ENCODE measurements at regions not wholly inside any gene's neighbourhood (a gene's known extent, or its start where the extent isn't known, plus 50 kb on each side); places are given as distances from the start of the nearest gene placed in this dataset.

DNA sequence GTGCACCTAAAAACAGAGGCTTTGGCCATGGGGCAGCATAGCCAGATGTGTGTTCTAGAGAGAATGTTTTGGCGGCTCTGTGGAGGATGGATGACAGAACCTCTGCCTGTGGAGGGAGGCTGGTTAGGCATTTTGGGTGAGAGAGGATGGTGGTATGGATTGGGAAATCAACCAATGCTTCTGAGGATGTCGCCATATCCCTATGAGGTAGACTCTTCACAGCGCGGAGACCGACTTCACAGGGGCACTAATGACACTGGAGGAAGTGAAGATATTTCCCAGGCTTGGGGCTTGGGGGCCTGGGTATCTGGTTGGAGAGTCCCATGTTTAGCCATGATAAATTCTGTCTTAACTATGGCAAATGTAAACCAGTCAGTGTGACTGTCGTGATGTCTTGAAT, 140.6 kb upstream of the KLF4 start:
- Histone ChIP-seq H3K4me1 (ENCODE audit: control insufficient read depth, insufficient read depth, low read length) (no peaks in the 10 kb centered on the region), H2BK120ac (ENCODE audit: low read depth, low read length) (no peak overlapping the region), H4K8ac (ENCODE audit: low read depth in 2 of 2, low read length in 2 of 2) (no peak overlapping the region), H3K56ac (ENCODE audit: extremely low read depth, insufficient read depth, low read length) (no peak overlapping the region), H3K27ac (ENCODE audit: insufficient read depth, low read length) (no peak overlapping the region), H3K14ac (replicated peaks; ENCODE audit: low read depth, low read length) (no peak overlapping the region), H4K5ac (ENCODE audit: low read depth, low read length) (no peak overlapping the region), H2BK20ac (ENCODE audit: low read depth, low read length) (no peak overlapping the region), H3K4me2 (ENCODE audit: low read depth, low read length) (no peak overlapping the region), H3K18ac (ENCODE audit: low read depth, low read length) (no peak overlapping the region), H3K9me3 (ENCODE audit: control insufficient read depth, insufficient read depth, low read length) (no peaks in the 10 kb centered on the region), H3K4me3 (ENCODE audit: insufficient read depth, low read depth, low read length) (no peak overlapping the region), H3K36me3 (ENCODE audit: control insufficient read depth, insufficient read depth, low read length) (no peaks in the 10 kb centered on the region), H2AFZ (replicated peaks; ENCODE audit: low read length, poor library complexity) (no peak overlapping the region), H2BK15ac (ENCODE audit: low read depth, low read length) (no peak overlapping the region), H3K27me3 (ENCODE audit: control insufficient read depth, insufficient read depth, low read length) (peaks cover 2% of the 10 kb centered on the region; the same call in 1 of the 2 replicates), H2BK5ac (ENCODE audit: low read depth, low read length, poor library complexity, severe bottlenecking) (no peak overlapping the region), H2AK5ac (ENCODE audit: low read depth, low read length) (no peak overlapping the region), H3K9me1 (ENCODE audit: insufficient read depth, low read length) (no peaks in the 10 kb centered on the region), H4K20me1 (ENCODE audit: insufficient read depth, low read length) (no peaks in the 10 kb centered on the region; the same call in 1 of the 2 replicates), H3K9ac (ENCODE audit: low read depth, low read length) (no peak overlapping the region), H3K79me1 (ENCODE audit: low read depth in 1 of 2, low read length in 2 of 2) (no peaks in the 10 kb centered on the region), H4K91ac (ENCODE audit: insufficient read depth, low read depth, low read length) (no peak overlapping the region), H2AK9ac (replicated peaks; ENCODE audit: low read depth, low read length, poor library complexity) (no peak overlapping the region), H3K4ac (ENCODE audit: low read depth, low read length) (no peak overlapping the region), H3K23ac (ENCODE audit: low read depth, low read length) (no peak overlapping the region)
- POLR2A ChIA-PET (ENCODE audit: unreplicated experiment), result no interaction called here
- WGBS, 2 experiments (ENCODE audit: extremely low coverage in 2 of 2, insufficient read length in 1 of 2), result 83% methylated on average over 5 of the region's 6 CpGs; no CpG with 5 or more reads in 1 of the 2 experiments
- in situ Hi-C loops (cut with MboI; ENCODE audit: low sequenced_read_pairs) (loop anchor here (10.0 kb wide), 1 partner anchor 645 kb away; no protein-coding TSS in a partner anchor), intact Hi-C loops (cut with micrococcal nuclease) (no loop called here), dilution Hi-C loops (cut with HindIII; ENCODE audit: low sequenced_read_pairs, unreplicated experiment) (no loop called here)
- TF ChIP-seq RFX5 (IDR thresholded peaks at IDR 0.05; ENCODE audit: low read depth, low read length) (no peak), POLR2A (IDR thresholded peaks at IDR 0.05; ENCODE audit: low read depth, low read length) (no peak), MAZ (IDR thresholded peaks at IDR 0.05; ENCODE audit: borderline replicate concordance, low read depth, low read length) (no peak), MAFK (IDR thresholded peaks at IDR 0.05; ENCODE audit: low read depth, low read length) (no peak), MXI1 (IDR thresholded peaks at IDR 0.05; ENCODE audit: borderline replicate concordance, low read depth, low read length) (no peak), FOS (IDR thresholded peaks at IDR 0.05; ENCODE audit: low read depth, low read length) (no peak), CHD1 (IDR thresholded peaks at IDR 0.05; ENCODE audit: low read depth, low read length) (no peak), RCOR1 (IDR thresholded peaks at IDR 0.05; ENCODE audit: insufficient replicate concordance, low read length) (no peak), SMC3 (IDR thresholded peaks at IDR 0.05; ENCODE audit: low read depth, low read length) (no peak), NFE2L2 (IDR thresholded peaks at IDR 0.05; ENCODE audit: low read depth, low read length) (no peak), BHLHE40 (IDR thresholded peaks at IDR 0.05; ENCODE audit: low read depth, low read length) (no peak), RAD21 (IDR thresholded peaks at IDR 0.05; ENCODE audit: low read length) (no peak), CEBPB (IDR thresholded peaks at IDR 0.05; ENCODE audit: low read depth, low read length) (no peak)
- TF ChIP-seq, protein P1, sequence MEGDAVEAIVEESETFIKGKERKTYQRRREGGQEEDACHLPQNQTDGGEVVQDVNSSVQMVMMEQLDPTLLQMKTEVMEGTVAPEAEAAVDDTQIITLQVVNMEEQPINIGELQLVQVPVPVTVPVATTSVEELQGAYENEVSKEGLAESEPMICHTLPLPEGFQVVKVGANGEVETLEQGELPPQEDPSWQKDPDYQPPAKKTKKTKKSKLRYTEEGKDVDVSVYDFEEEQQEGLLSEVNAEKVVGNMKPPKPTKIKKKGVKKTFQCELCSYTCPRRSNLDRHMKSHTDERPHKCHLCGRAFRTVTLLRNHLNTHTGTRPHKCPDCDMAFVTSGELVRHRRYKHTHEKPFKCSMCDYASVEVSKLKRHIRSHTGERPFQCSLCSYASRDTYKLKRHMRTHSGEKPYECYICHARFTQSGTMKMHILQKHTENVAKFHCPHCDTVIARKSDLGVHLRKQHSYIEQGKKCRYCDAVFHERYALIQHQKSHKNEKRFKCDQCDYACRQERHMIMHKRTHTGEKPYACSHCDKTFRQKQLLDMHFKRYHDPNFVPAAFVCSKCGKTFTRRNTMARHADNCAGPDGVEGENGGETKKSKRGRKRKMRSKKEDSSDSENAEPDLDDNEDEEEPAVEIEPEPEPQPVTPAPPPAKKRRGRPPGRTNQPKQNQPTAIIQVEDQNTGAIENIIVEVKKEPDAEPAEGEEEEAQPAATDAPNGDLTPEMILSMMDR (conservative IDR thresholded peaks at IDR 0.05; ENCODE audit: low read depth, low read length), result no peak
- TF ChIP-seq, protein P2, sequence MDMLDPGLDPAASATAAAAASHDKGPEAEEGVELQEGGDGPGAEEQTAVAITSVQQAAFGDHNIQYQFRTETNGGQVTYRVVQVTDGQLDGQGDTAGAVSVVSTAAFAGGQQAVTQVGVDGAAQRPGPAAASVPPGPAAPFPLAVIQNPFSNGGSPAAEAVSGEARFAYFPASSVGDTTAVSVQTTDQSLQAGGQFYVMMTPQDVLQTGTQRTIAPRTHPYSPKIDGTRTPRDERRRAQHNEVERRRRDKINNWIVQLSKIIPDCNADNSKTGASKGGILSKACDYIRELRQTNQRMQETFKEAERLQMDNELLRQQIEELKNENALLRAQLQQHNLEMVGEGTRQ (IDR thresholded peaks at IDR 0.05; ENCODE audit: low read depth, low read length), result no peak
- TF ChIP-seq, protein P3, sequence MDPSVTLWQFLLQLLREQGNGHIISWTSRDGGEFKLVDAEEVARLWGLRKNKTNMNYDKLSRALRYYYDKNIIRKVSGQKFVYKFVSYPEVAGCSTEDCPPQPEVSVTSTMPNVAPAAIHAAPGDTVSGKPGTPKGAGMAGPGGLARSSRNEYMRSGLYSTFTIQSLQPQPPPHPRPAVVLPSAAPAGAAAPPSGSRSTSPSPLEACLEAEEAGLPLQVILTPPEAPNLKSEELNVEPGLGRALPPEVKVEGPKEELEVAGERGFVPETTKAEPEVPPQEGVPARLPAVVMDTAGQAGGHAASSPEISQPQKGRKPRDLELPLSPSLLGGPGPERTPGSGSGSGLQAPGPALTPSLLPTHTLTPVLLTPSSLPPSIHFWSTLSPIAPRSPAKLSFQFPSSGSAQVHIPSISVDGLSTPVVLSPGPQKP (IDR thresholded peaks at IDR 0.05; ENCODE audit: borderline replicate concordance, low read depth, low read length), result no peak
- no peak for DNase-seq
- ATAC-seq (ENCODE audit: low read depth), result no peak
- CTCF ChIA-PET, result no interaction called here
- BruUV-seq (replicated peaks), result no TSS peak
